ENCODE measurements at regions not wholly inside any gene's neighbourhood (a gene's known extent, or its start where the extent isn't known, plus 50 kb on each side); places are given as distances from the start of the nearest gene placed in this dataset.

DNA sequence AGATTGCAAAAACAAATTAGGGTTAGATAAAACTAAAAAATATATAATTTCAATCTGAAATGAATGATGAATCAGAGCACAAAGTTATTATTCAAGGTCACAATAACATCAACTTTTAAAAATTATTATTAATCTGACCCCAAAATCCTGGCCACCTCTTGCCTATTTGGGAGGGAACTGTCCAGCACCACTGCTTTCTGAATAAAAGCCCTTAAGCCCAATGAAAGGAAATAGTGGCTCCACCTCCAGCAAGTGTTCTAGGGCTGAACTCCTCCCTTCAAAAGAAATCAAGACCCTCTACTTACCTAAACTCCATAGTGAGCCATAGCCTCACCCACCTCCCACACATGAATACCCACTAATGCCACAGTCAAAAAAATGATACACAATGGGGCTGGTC lies 208.2 kb downstream of the PARM1 start:
- TF ChIP-seq NFRKB (IDR thresholded peaks at IDR 0.05; ENCODE audit: low read depth): no peak
- TF ChIP-seq SP1 (CRISPR knock-in tag; IDR thresholded peaks at IDR 0.05): no peak
- TF ChIP-seq, protein P1, sequence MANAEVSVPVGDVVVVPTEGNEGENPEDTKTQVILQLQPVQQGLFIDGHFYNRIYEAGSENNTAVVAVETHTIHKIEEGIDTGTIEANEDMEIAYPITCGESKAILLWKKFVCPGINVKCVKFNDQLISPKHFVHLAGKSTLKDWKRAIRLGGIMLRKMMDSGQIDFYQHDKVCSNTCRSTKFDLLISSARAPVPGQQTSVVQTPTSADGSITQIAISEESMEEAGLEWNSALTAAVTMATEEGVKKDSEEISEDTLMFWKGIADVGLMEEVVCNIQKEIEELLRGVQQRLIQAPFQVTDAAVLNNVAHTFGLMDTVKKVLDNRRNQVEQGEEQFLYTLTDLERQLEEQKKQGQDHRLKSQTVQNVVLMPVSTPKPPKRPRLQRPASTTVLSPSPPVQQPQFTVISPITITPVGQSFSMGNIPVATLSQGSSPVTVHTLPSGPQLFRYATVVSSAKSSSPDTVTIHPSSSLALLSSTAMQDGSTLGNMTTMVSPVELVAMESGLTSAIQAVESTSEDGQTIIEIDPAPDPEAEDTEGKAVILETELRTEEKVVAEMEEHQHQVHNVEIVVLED (CRISPR knock-in tag; IDR thresholded peaks at IDR 0.05): no peak
- TF ChIP-seq CBX5 (IDR thresholded peaks at IDR 0.05; ENCODE audit: borderline replicate concordance, low read depth): no peak
